Smooth muscle cell (in vitro differentiated cells): ENCODE measurements at regions not wholly inside any gene's neighbourhood (a gene's known extent, or its start where the extent isn't known, plus 50 kb on each side); places are given as distances from the start of the nearest gene placed in this dataset.
A peak's percentile ranks its signal among the peaks of the same experiment; 100 is the strongest.
"Not testable (repeated sequence)": the region's sequence is repeated elsewhere in the genome, so short reads cannot be mapped to it uniquely, and the experiment has no call there.

Experiments
- DNase-seq: peaks from one replicate; lab custom pipeline; 2025; ENCODE audit not compliant: unreplicated experiment; lab: John Stamatoyannopoulos, UW
- H2AFZ ChIP-seq: fragments of 200-600 bp; sonication (generic); 2 replicates; pipeline ENCODE4 v1.6.0; 2016; ENCODE audit warnings: antibody characterized with exemption, low read depth, mild to moderate bottlenecking
- H3F3A ChIP-seq: fragments of 200-600 bp; sonication (generic); 2 replicates; pipeline ENCODE4 v1.6.0; 2017; ENCODE audit warnings: antibody characterized with exemption, low read depth
- H3K27ac ChIP-seq: fragments of 200-600 bp; sonication (generic); 2 replicates; pipeline ENCODE4 v1.5.1; 2016; ENCODE audit warnings: low read depth, mild to moderate bottlenecking
- H3K27me3 ChIP-seq: fragments of 200-600 bp; sonication (generic); 2 replicates; pipeline ENCODE4 v1.6.1; 2016; ENCODE audit warnings: low read depth, mild to moderate bottlenecking
- H3K36me3 ChIP-seq: fragments of 200-600 bp; sonication (generic); 2 replicates; pipeline ENCODE4 v1.5.1; 2016; ENCODE audit warnings: low read depth
- H3K4me1 ChIP-seq: fragments of 200-600 bp; sonication (generic); 2 replicates; pipeline ENCODE4 v1.5.1; 2016; ENCODE audit warnings: low read depth
- H3K4me2 ChIP-seq: fragments of 200-600 bp; sonication (generic); 2 replicates; pipeline ENCODE4 v1.6.0; 2016; ENCODE audit warnings: mild to moderate bottlenecking
- H3K4me3 ChIP-seq: fragments of 200-600 bp; sonication (generic); 2 replicates; pipeline ENCODE4 v1.5.1; 2016; ENCODE audit warnings: mild to moderate bottlenecking
- H3K79me2 ChIP-seq: fragments of 200-600 bp; sonication (generic); 2 replicates; pipeline ENCODE4 v1.6.0; 2016; ENCODE audit warnings: low read depth, mild to moderate bottlenecking
- H3K9ac ChIP-seq: fragments of 200-600 bp; sonication (generic); 2 replicates; pipeline ENCODE4 v1.6.0; 2016; ENCODE audit warnings: low read depth
- H3K9me3 ChIP-seq: fragments of 200-600 bp; sonication (generic); replicated peaks from 2 replicates; pipeline ENCODE4 v1.5.1; 2016; ENCODE audit warnings: low read depth
- H4K20me1 ChIP-seq: fragments of 200-600 bp; sonication (generic); 2 replicates; pipeline ENCODE4 v1.6.0; 2016; ENCODE audit warnings: low read depth
- WGBS: methylation state at CpG from one replicate; pipeline ENCODE4 v1.1.7; 2016; ENCODE audit warnings: low lambda C conversion rate; 5-methylcytosine and 5-hydroxymethylcytosine counted together

- 26% methylated on average over 11 of the region's 15 CpGs for WGBS
- peak overlapping the region; percentile 77 for H3K27ac ChIP-seq
- H3K79me2 ChIP-seq, H3K36me3 ChIP-seq, H2AFZ ChIP-seq, H3K27me3 ChIP-seq, H3K4me3 ChIP-seq, H3F3A ChIP-seq, H3K9ac ChIP-seq, DNase-seq, H3K4me2 ChIP-seq, H3K9me3 ChIP-seq, H3K4me1 ChIP-seq, H4K20me1 ChIP-seq: not testable (repeated sequence)
Measured at GRCh38 chr1:85520826-85521820, 56.2 kb upstream of the DDAH1 start.

- Histone ChIP-seq H3K4me2 (peak overlapping the region; percentile 44), H3K27ac (peak overlapping the region; percentile 62)
- H3K4me3 ChIP-seq: not testable (repeated sequence)
Measured at GRCh38 chr1:85522458-85522857, 57.5 kb upstream of the DDAH1 start.

GRCh38 chr1:85523061-85523460 is 57.5 kb upstream of the CCN1 start:
- not testable (repeated sequence) for H3K36me3 ChIP-seq, H3K9ac ChIP-seq, H3K4me3 ChIP-seq, H3F3A ChIP-seq, H2AFZ ChIP-seq, H4K20me1 ChIP-seq, DNase-seq, H3K4me2 ChIP-seq, H3K27me3 ChIP-seq, H3K27ac ChIP-seq, H3K9me3 ChIP-seq, H3K79me2 ChIP-seq
- 97% methylated on average over 4 of the region's 4 CpGs for WGBS
- H3K4me1 ChIP-seq: peaks cover 15% of the 10 kb centered on the region

More at GRCh38 chr1:85522458-85522857, 57.5 kb upstream of the DDAH1 start:
- not testable (repeated sequence) for H3F3A ChIP-seq, H4K20me1 ChIP-seq, DNase-seq, H3K27me3 ChIP-seq, H2AFZ ChIP-seq, H3K9ac ChIP-seq, H3K79me2 ChIP-seq, H3K36me3 ChIP-seq, H3K9me3 ChIP-seq
- peaks cover 12% of the 10 kb centered on the region for H3K4me1 ChIP-seq

- H3K9me3 ChIP-seq, H3K36me3 ChIP-seq, H3K79me2 ChIP-seq, H3K9ac ChIP-seq, H3K4me3 ChIP-seq, H3F3A ChIP-seq, H4K20me1 ChIP-seq, H2AFZ ChIP-seq, DNase-seq, H3K27me3 ChIP-seq: not testable (repeated sequence)
- Histone ChIP-seq H3K27ac (peak overlapping the region; percentile 90), H3K4me2 (peak overlapping the region; percentile 30), H3K4me1 (peaks cover 15% of the 10 kb centered on the region)
- 33% methylated on average over 2 of the region's 3 CpGs for WGBS
Measured at GRCh38 chr1:85524281-85524886, 56.2 kb upstream of the CCN1 start.

GRCh38 chr1:85525591-85525991 is 55.0 kb upstream of the CCN1 start:
- H4K20me1 ChIP-seq, H3K4me3 ChIP-seq, H3K79me2 ChIP-seq, H2AFZ ChIP-seq, H3K9me3 ChIP-seq, DNase-seq, H3K27me3 ChIP-seq, H3K36me3 ChIP-seq, H3F3A ChIP-seq: not testable (repeated sequence)
- 26% methylated on average over 2 of the region's 3 CpGs for WGBS
- Histone ChIP-seq H3K9ac (peak overlapping the region; percentile 23), H3K4me2 (peak overlapping the region; percentile 65), H3K27ac (peak overlapping the region; percentile 90), H3K4me1 (peaks cover 15% of the 10 kb centered on the region)

GRCh38 chr1:85526216-85526615 is 54.3 kb upstream of the CCN1 start:
- not testable (repeated sequence) for DNase-seq, H4K20me1 ChIP-seq, H3K36me3 ChIP-seq, H2AFZ ChIP-seq, H3K9me3 ChIP-seq, H3K27me3 ChIP-seq, H3K4me3 ChIP-seq, H3F3A ChIP-seq, H3K79me2 ChIP-seq
- H3K27ac ChIP-seq: peak overlapping the region; percentile 90
- H3K9ac ChIP-seq: peak overlapping the region; percentile 23
- WGBS: 77% methylated on average over 3 of the region's 3 CpGs
- H3K4me2 ChIP-seq: peak overlapping the region; percentile 61
- peaks cover 15% of the 10 kb centered on the region for H3K4me1 ChIP-seq

GRCh38 chr1:85527145-85527544 is 53.4 kb upstream of the CCN1 start:
- H3K4me2 ChIP-seq: peak overlapping the region; percentile 44
- peak overlapping the region; percentile 37 for H3K27ac ChIP-seq
- H3K27me3 ChIP-seq, H3F3A ChIP-seq, DNase-seq, H4K20me1 ChIP-seq, H3K79me2 ChIP-seq, H3K36me3 ChIP-seq, H2AFZ ChIP-seq, H3K9me3 ChIP-seq, H3K4me3 ChIP-seq, H3K9ac ChIP-seq: not testable (repeated sequence)
- WGBS: 17% methylated on average over 4 of the region's 4 CpGs
- peaks cover 15% of the 10 kb centered on the region for H3K4me1 ChIP-seq
